Effector CD8-positive, alpha-beta T cell (primary cell): ENCODE measurements at regions not wholly inside any gene's neighbourhood (a gene's known extent, or its start where the extent isn't known, plus 50 kb on each side); places are given as distances from the start of the nearest gene placed in this dataset.

ENCODE experiments used
- DNase-seq: peaks from one replicate; lab custom pipeline; 2025; lab: John Stamatoyannopoulos, UW

DNA sequence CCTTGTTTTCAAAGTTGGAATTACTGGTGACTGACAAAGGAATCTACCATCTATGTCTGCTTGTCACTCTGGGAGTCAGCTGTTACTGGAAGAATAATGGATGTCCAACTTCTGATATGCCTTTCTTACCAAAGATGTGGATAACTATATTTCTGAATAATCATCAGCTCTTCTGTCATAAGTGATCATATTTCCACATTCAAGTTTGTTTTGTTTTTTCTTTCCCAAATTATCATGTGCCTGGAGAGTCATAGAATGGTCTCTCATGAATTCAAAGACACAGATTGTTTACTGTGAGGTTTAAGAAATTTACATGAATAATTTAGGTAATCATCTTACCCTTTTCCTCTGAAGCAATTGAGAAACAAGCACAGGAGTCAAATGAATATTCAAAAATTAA lies 986.7 kb upstream of the CDH2 start:
- no peak for DNase-seq

DNA sequence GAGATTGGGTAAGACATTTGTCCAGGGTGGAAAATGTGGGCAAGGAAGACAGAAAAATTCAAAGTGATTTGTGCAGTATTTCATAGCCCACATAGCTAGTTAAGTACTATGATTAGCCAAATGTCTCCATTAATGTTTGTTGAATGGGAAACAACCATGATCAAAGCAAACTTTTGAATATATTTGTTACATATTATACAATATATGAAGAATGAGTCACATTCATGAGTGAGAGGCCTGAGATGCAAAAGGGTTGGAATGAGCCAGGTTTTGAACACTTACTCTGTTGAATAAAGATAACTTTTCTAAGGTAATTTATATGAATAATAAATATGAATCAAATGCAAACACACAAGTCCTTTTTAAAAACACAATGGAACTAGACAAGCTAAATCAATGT lies 984.5 kb upstream of the CDH2 start:
- no peak for DNase-seq

DNA sequence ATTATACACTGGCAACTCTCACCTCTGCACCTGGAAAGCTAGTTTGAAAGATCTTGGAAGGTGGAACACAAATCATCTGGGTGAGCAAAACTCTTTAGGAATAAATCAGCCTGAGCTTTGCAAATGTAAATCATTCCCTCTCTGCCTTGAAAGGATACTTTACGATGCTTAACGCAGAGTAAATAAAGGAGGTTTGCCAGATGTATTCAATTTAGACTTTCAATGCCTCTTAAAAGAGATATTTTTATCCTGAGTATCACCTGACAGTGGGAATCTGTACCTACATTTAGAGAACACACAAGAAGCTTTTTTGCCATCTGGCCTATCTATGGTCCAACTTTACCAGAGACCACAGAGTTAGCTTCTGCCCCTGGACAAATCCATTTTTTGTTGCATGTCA lies 983.2 kb upstream of the CDH2 start:
- DNase-seq = no peak

DNA sequence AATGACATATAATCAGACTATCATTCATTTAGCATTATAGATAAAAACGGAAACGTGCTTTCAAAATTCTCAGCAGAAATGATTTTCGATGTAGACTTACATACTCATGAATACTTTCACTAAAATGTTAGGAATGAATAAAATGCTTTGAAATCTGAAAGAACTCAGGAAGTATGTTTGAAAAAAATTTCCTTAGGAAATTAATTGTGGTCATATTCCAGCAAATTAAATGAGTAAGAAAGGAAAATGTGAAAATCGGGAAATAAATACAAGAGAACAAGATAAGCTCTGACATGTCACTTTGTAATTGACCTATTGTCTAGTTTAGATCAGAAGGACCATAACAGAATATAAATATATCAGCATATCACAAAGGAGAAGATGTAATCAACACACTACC lies 981.0 kb upstream of the CDH2 start:
- no peak for DNase-seq

DNA sequence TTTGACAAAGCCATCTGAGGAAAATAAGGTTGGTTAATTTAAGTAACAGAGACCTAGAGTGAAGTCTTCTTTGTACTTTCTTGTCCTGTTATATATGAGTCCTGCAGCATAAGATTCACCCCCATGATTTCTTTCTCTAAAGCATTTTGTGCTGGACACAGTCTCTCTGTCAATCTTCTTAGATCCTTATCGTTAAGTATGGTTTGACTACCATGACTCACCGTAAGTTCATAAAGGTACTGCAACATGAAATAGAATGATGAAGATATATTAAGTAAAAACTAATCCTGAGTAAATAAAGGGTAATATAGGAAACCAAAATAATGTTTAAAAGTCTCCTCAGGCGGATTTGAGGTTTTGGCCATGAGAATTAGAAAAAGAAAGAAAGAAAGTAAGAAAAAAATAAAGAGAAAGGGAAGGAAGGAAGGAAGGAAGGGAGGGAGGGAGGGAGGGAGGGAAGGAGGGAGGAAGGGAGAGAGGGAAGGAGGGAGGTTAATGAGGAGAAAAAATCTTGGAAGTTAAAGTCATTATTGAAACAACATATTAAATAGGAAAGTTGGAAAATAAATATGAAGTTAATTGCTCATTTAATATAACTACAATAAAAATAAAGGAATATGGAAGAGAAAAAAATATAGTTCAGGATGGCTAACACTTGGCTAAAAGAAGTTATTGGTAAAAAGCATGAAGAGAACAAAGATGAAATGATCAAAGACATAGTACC lies 980.3 kb upstream of the CDH2 start:
- no peak for DNase-seq

DNA sequence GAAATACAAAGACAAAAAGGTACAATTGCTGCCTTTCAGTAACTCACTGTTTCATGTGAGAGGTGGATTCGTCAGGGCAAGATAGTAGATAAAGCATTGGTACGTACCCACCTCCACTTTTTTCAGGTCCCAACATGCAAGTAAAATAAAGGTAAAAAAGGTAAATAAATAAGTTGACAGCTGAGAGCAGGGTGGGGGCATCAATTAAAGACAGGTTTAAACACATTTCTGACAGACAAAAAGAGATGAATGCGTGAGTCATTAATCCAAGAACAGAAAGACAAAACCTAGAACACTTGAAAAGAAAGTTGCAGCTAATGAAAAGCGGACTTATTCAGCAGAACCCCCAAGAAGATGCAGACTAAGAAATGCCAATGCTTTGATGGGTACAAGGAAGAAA lies 979.6 kb upstream of the CDH2 start:
- DNase-seq = no peak

DNA sequence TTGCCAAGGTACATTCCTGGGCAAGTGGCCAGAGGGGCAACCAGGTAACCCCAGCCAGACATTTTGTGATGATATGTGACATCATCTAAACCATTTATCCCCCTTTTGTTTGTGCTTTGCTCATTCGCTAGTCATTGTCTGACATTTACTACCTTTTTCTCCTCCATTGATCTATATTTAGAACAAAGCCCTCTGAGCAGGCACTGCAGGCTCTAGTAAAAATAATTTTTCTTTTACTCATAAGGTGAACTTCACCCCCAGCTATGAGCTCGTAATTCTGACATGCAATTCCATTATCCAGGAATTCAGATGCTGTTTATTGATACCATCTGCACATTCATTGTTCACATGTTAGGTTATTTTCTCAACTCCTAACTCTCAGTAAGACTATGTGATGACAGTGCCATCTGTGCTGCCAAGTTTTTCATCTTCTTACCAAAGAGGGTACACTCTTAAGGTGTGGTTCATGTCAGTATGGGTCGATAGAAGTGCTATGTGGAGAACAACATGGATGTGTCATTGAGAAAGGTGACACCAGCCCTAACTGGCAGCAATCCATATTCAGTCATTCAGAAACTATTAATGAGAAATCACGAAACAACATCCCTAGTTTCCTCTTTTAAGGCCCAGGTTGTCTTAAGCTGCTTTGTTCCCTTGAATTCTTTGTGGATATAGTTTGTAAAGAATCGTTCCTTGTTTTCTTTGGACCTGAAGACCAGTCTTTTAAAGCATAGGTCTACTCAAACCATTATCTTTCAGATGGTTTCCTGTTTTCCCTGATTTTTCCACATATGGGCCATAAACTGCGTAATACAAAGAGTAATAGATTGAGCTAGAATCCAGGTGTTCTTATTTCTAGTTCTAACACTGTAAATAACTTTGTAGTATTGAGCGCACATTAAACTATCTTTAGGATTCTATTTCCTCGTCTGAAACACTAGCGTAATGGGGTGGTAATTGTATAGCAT lies 978.1 kb upstream of the CDH2 start:
- DNase-seq = no peak

DNA sequence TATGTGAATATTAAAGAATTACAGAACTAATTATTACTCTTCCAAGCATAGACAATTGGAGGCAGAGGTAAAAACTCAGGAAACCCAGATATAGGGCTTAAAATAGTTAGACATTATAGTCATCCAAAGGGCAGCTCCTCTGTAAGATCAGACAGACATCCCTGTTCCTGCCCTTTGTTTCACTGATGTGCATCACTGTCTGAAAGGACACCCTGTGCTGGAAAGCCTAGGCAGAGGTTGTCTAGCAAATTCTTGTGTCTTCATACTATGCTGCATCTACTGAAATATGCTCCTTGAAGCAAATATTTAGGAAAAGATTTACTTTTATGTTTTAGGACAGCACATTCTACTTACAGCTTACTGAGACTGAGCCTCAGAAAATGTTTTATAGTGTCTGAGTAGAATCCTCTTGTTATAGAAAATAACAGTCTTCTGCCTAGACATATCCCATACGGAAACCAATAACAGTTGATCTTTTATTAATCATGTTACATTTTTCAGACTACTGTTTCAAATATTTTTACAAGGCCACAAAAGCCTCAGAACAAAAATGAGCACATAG lies 977.3 kb upstream of the CDH2 start:
- no peak for DNase-seq

DNA sequence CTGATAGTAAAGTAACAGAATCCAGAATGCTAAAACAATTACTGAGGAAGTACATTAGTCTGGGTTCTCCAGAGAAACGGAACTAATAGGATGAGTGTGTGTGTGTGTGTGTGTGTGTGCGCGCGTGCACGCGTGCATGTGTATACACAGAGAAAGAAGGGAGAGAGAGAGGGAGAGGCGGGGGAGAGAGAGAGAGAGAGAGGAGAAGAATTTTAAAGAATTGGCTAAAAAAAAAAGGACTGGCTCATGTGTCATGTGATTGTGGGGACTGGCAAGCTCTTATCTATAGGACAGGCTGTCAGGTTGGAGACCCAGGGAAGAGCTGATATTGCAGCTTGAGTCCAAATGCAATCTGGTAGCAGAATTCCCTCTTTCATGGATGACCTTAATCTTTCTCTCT lies 976.2 kb upstream of the CDH2 start:
- DNase-seq = no peak

DNA sequence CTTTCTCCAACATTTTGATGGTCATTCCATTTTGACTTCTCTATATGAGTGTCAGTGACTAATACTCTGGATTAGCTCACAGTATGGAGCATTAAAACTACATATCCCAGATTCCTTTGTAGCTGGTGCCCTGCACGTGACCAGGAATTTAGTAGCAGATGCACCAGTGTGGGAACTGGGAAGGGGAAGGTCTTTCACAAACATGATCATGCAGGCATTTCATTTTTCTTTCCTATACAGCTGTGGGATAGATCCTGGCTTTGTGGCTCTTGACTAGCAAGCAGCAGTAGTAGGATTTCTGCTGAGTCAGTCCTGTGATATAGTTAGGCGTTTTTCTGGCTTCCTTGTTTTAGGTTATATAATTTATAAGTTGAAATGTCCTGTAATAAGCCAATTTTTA lies 971.0 kb upstream of the CDH2 start:
- DNase-seq = no peak

DNA sequence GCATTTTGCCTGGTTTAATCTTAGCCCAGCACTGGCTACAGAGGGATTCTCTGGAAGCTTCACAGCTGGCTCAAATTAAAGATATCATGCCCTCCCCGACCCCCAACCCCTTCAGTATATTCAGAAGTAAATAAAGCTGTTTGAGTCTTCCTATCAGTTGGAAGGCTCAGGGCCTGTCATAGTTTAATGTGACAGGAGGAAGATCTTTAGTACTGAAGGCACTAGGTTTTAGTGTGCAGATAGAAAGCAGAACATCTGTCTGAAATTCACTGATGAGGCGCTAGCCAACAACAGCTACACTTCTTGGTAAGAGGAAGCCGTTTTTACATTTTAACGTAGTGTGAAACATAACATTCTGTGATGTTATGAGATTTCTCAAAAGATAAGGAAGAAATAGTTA lies 969.1 kb upstream of the CDH2 start:
- DNase-seq = no peak

DNA sequence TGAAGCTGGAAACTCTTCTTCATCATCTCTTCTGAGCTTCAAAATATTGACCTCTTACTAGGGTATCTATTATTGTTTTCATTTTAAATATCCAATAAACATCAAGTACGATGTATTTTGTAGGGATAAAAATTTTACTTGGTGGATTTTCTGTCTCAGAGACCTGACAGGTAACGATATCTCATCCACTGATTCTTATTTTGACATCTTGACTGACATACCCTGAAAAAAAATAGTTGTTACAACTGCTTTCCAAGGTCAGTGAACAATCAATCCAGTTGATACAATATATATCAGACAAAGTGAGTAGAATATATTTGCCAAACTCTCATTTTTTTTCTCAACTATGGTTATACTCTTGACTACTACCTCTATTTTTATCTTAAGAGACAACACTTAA lies 963.7 kb upstream of the CDH2 start:
- DNase-seq = no peak

DNA sequence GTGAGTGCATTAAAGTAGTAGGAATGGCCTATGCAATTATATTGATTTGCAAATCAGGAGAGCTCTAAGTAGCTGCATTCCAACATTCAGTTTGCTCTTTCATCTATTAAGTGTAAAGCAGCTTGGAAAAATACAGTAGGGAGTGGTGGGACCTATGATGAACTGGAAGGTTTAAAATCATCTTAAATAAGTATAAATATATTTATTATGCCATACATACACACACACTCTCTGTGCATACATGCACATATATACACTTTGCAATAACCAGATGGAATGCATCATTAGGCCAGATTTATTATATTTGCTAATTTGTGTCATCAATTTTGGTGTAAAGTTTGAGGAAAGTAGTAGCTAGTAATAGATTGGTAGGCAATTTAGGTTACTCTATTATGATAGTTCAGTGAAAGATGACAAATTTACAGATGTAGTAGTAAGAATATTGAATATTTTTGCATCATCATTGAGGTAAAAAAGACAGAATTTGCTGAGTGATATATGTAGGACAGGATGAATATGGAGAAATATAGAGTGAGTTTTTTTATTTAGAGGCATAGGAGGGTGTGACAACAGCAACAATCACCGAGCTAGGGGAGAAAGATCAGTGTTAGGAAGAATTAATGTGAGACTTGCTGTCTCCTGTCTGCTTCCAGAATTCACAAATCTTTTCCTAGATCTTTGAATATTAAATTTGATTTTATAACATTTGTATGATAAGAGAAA lies 961.0 kb upstream of the CDH2 start:
- DNase-seq = no peak

DNA sequence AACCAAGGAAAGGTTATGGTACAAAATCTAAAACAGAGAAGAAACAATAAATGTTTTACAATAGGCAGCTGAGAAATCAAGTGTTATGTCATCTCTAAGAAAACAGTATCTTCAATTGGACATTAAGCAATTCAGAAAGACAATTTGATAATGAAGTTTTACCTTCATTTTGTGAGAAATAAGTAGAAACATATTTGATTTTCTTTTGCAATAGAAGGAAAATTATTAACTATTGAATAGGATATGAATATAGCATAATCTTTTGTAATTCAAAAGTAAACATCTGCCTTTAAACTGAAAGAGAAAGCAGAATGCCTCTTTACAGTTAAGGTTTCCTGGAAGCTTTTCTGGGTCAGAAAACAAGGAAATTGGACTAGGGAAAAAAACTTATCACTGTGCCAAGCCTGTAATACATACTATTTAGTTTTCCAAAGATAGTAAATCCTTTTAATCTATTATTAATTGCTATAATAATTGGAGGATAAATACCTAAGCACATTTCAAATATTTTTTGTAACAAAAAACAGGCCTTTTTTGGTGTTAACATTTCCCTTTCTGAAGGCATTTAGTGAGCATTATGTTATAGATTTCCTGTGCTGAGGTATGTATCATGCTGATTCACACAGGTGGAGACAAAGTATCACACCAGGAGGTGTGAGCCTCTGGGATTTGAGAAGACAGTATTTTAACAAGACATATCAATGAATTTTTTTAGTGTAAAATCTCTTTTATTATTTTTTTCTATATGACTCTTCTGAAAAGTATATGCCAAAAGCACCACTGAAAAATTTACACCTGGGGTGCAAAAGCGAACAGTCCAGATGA lies 947.0 kb upstream of the CDH2 start:
- no peak for DNase-seq

DNA sequence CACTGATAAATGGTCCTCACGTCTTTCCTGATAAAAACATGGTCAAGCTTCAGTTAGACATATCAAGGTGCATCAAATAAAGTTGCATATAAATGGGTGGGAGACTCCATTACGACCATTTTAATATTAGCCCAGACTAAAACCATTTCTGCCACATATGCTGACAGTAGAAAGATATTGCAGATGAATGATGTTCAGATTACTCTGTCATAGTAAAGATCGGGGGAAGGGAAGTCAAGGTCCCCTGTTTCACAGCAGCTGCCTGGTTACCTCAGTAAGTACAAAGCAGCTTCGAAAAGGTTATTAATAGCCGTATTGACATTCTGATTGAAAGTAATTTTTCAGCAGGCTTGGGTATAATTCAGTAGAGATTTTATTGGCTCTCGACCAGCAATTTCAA lies 927.7 kb upstream of the CDH2 start:
- DNase-seq = no peak

DNA sequence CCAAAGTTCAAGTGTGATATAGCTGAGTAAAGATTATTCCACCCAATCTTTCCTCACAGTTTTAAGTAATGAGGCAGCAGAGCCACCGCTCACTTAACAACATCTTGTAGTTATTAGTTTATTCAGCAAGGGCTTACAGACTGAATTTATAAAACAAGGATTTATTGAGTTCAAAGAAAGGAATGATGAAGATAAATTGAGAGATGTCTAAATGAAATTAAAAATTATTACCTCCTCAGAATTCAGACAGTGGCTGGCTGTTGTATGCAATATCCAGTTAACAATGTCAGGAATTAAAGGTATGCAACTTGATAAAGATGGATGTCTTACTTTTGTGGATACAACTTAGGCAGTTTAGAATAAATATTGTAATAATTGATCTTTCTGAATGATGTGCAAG lies 927.3 kb upstream of the CDH2 start:
- no peak for DNase-seq

DNA sequence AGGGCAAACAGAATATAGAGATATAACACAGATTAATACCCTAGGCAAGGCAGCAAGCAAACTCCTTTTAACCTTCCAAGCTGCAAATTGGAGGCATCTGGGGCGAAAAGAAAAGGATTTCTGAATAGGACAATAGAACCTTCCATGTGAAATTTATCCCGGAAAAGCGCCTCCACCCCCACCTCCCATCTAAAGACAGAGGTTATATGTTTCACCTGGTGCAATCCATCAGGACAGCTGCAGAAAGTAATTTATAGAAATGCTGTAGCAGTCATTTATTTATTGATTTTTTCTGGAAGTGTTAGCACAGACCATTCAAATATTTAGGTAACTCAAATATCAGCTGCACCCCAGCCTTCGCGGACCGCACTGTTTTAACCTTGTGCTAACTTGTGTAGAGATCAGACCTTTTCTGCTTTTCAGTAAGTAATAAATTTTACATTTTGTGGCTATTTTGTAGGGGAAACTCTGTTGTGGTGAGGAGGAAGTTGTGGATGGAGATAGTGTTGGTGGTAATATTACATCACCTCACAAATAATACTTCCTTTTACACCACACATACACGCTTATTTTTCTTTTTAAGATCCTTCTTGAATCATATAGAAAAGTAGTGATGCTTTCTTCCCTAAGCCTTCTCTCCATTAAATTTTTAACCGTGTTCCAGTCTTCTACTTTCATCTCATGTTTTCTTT lies 919.3 kb upstream of the CDH2 start:
- no peak for DNase-seq

DNA sequence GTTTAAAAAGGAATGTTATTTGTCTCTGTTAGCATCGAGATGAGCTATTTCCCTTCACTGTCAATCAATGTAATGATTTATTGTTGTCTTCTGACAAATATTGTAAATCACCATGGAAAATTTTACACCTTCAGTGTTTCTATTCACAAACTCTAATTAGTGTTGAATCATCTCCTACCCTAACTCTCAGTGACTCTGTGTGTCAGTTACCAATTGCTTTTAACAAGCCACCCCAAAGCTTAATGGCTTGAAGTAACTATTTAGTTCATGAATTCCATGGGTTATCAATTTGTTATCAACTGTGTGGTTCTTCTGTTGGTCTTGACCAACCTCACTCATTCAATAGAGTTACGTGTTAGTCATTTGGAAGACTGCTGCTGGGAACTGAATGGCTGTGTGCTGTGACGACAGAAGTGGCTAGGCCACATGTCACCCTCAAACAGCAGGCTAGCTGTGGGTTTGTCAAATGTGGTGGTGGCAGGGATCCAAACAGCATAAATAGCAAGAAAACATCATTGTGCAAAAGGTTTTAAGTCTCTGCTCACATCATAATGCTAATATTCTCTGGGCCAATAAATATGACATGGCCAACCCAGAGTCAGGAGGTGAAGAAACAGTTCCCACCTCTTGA lies 910.8 kb upstream of the CDH2 start:
- no peak for DNase-seq

DNA sequence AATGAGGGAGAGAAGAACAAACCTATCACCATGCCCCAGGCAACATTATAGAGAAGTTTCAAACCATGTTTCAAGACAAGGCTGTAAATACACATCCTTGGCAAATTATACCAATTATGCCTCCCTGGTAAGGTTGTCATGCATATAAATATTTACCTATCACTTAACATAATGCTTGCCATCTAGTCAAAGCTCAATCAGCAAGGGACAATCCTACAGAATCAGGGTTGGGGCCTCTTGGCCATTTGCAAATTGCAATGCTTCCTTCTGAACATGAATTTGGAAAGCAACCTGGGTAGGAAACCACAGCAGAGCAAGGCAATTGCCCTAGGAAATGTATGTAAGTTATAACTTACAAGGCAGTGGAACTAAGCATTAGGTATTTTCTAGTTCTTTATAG lies 907.2 kb upstream of the CDH2 start:
- no peak for DNase-seq

DNA sequence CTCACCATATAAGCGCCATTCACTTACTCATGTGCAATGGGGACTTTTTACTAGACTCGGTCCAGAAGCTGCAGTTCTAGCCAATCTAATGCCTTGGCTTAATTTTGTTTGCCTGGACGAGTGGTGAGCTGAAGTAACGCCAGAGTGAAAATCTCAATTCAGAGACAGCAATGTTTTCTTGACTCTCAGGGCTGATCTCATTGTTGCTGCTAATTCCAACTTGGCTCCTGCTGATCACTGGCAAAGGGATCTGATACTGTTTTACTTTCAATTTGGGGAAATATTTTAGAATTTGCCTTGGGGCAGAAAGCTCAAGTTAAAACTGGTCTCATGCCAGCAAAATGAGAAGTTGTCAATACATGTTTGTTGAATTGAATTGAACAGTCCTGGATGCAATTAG lies 906.6 kb upstream of the CDH2 start:
- DNase-seq = no peak
